ENCODE measurements at regions not wholly inside any gene's neighbourhood (a gene's known extent, or its start where the extent isn't known, plus 50 kb on each side); places are given as distances from the start of the nearest gene placed in this dataset.

- Histone ChIP-seq H3K27ac (no peak overlapping the region), H3K27me3 (no peaks in the 10 kb centered on the region), H3K79me2 (ENCODE audit: low read depth) (no peaks in the 10 kb centered on the region), H4K20me1 (ENCODE audit: low read depth) (no peaks in the 10 kb centered on the region), H3K9ac (no peak overlapping the region), H2AFZ (replicated peaks) (no peak overlapping the region), H3K4me2 (no peak overlapping the region), H3K4me3 (no peak overlapping the region), H3K36me3 (no peaks in the 10 kb centered on the region), H3F3A (ENCODE audit: low read depth) (no peaks in the 10 kb centered on the region), H3K4me1 (no peaks in the 10 kb centered on the region), H3K9me3 (ENCODE audit: low read depth) (peaks cover 4% of the 10 kb centered on the region)
- no peaks in the 10 kb centered on the region for H3K4me1 Mint-ChIP-seq
- H3K36me3 Mint-ChIP-seq: peaks cover 4% of the 10 kb centered on the region
- peaks cover 2% of the 10 kb centered on the region for H3K27me3 Mint-ChIP-seq (ENCODE audit: insufficient read depth, low read depth)
- H3K9me3 Mint-ChIP-seq: peaks cover 25% of the 10 kb centered on the region
- H3K4me3 Mint-ChIP-seq: no peak overlapping the region
- DNase-seq (ENCODE audit: low spot score): no peak
- no peak overlapping the region for H3K27ac Mint-ChIP-seq
- no peak for TF ChIP-seq EZH2 (IDR thresholded peaks at IDR 0.05)
- TF ChIP-seq EZH2phosphoT487 (IDR thresholded peaks at IDR 0.05): no peak
These were observed 588.9 kb downstream of the NTRK3 start for GRCh38 chr15:87667643-87668042.

GRCh38 chr15:87662575-87662974 lies 594.0 kb downstream of the NTRK3 start:
- H3K4me1 ChIP-seq: no peaks in the 10 kb centered on the region
- Mint-ChIP-seq H3K4me1 (peaks cover 14% of the 10 kb centered on the region), H3K9me3 (peaks cover 14% of the 10 kb centered on the region), H3K27me3 (ENCODE audit: insufficient read depth, low read depth) (peaks cover 3% of the 10 kb centered on the region), H3K27ac (no peak overlapping the region), H3K36me3 (no peaks in the 10 kb centered on the region), H3K4me3 (no peak overlapping the region)
- H3K4me3 ChIP-seq: no peak overlapping the region
- H4K20me1 ChIP-seq (ENCODE audit: low read depth): no peaks in the 10 kb centered on the region
- H3K9me3 ChIP-seq (ENCODE audit: low read depth): peaks cover 4% of the 10 kb centered on the region
- TF ChIP-seq EZH2phosphoT487 (IDR thresholded peaks at IDR 0.05) (no peak), EZH2 (IDR thresholded peaks at IDR 0.05) (no peak), CTCF (IDR thresholded peaks at IDR 0.05) (no peak)
- no peaks in the 10 kb centered on the region for H3F3A ChIP-seq (ENCODE audit: low read depth)
- H3K9ac ChIP-seq: no peak overlapping the region
- DNase-seq (ENCODE audit: low spot score): no peak
- no peak overlapping the region for H3K27ac ChIP-seq
- H3K79me2 ChIP-seq (ENCODE audit: low read depth): no peaks in the 10 kb centered on the region
- no peaks in the 10 kb centered on the region for H3K27me3 ChIP-seq
- H3K36me3 ChIP-seq: no peaks in the 10 kb centered on the region
- H2AFZ ChIP-seq (replicated peaks): no peak overlapping the region
- H3K4me2 ChIP-seq: no peak overlapping the region

- Mint-ChIP-seq H3K4me3 (no peak overlapping the region), H3K36me3 (no peaks in the 10 kb centered on the region), H3K27me3 (ENCODE audit: insufficient read depth, low read depth) (peaks cover 3% of the 10 kb centered on the region), H3K4me1 (peaks cover 14% of the 10 kb centered on the region), H3K27ac (no peak overlapping the region), H3K9me3 (peaks cover 14% of the 10 kb centered on the region)
- Histone ChIP-seq H3K27ac (no peak overlapping the region), H3K4me2 (no peak overlapping the region), H3K4me1 (no peaks in the 10 kb centered on the region), H3K27me3 (no peaks in the 10 kb centered on the region), H3K36me3 (no peaks in the 10 kb centered on the region), H2AFZ (replicated peaks) (no peak overlapping the region), H3F3A (ENCODE audit: low read depth) (no peaks in the 10 kb centered on the region), H3K9ac (no peak overlapping the region), H3K79me2 (ENCODE audit: low read depth) (no peaks in the 10 kb centered on the region), H3K4me3 (no peak overlapping the region), H3K9me3 (ENCODE audit: low read depth) (no peaks in the 10 kb centered on the region), H4K20me1 (ENCODE audit: low read depth) (no peaks in the 10 kb centered on the region)
- no peak for DNase-seq (ENCODE audit: low spot score)
- TF ChIP-seq EZH2phosphoT487 (IDR thresholded peaks at IDR 0.05) (no peak), EZH2 (IDR thresholded peaks at IDR 0.05) (no peak)
These were observed 594.8 kb downstream of the NTRK3 start for GRCh38 chr15:87661454-87662355.

- Mint-ChIP-seq H3K27me3 (ENCODE audit: insufficient read depth, low read depth) (peaks cover 3% of the 10 kb centered on the region), H3K4me3 (no peak overlapping the region), H3K9me3 (peaks cover 11% of the 10 kb centered on the region), H3K27ac (no peak overlapping the region), H3K4me1 (peaks cover 14% of the 10 kb centered on the region), H3K36me3 (no peaks in the 10 kb centered on the region)
- TF ChIP-seq EZH2 (IDR thresholded peaks at IDR 0.05) (no peak), CTCF (IDR thresholded peaks at IDR 0.05) (peak; percentile 40)
- H4K20me1 ChIP-seq (ENCODE audit: low read depth): no peaks in the 10 kb centered on the region
- no peak overlapping the region for H3K27ac ChIP-seq
- no peaks in the 10 kb centered on the region for H3K9me3 ChIP-seq (ENCODE audit: low read depth)
- H2AFZ ChIP-seq (replicated peaks): no peak overlapping the region
- H3K27me3 ChIP-seq: no peaks in the 10 kb centered on the region
- no peak overlapping the region for H3K9ac ChIP-seq
- H3K4me2 ChIP-seq: no peak overlapping the region
- no peak for DNase-seq (ENCODE audit: low spot score)
- no peaks in the 10 kb centered on the region for H3K36me3 ChIP-seq
- H3K79me2 ChIP-seq (ENCODE audit: low read depth): no peaks in the 10 kb centered on the region
- H3F3A ChIP-seq (ENCODE audit: low read depth): no peaks in the 10 kb centered on the region
- no peaks in the 10 kb centered on the region for H3K4me1 ChIP-seq
- H3K4me3 ChIP-seq: no peak overlapping the region
These were observed 596.0 kb downstream of the NTRK3 start for GRCh38 chr15:87660251-87661129.

Data from neural progenitor cell (in vitro differentiated cells).